ENCODE measurements at regions not wholly inside any gene's neighbourhood (a gene's known extent, or its start where the extent isn't known, plus 50 kb on each side); places are given as distances from the start of the nearest gene placed in this dataset.
"Not testable (repeated sequence)": the region's sequence is repeated elsewhere in the genome, so short reads cannot be mapped to it uniquely, and the experiment has no call there.

GRCh38 chr6:112919744-112920143, 572.6 kb downstream of the RFPL4B start:
- not testable (repeated sequence) for DNase-seq (ENCODE audit: low read depth in 4 of 4, low spot score in 3 of 4)

- no peak for DNase-seq (ENCODE audit: low read depth in 4 of 4, low spot score in 3 of 4)
Observed at GRCh38 chr6:112920994-112921393, 573.9 kb downstream of the RFPL4B start.

- no peak for DNase-seq (ENCODE audit: low read depth in 4 of 4, low spot score in 3 of 4)
Observed at GRCh38 chr6:112923940-112924587, 576.9 kb downstream of the RFPL4B start.

GRCh38 chr6:112925702-112926101, 578.6 kb downstream of the RFPL4B start:
- no peak for DNase-seq (ENCODE audit: low read depth in 4 of 4, low spot score in 3 of 4)

GRCh38 chr6:112927641-112928320, 580.7 kb downstream of the RFPL4B start:
- DNase-seq (ENCODE audit: low read depth in 4 of 4, low spot score in 3 of 4), result no peak

GRCh38 chr6:112929641-112930040, 582.5 kb downstream of the RFPL4B start:
- no peak for DNase-seq (ENCODE audit: low read depth in 4 of 4, low spot score in 3 of 4)

GRCh38 chr6:112931832-112932231, 584.7 kb downstream of the RFPL4B start:
- no peak for DNase-seq (ENCODE audit: low read depth in 4 of 4, low spot score in 3 of 4)

- DNase-seq (ENCODE audit: low read depth in 4 of 4, low spot score in 3 of 4), result no peak
Observed at GRCh38 chr6:112933947-112934346, 586.8 kb downstream of the RFPL4B start.

- no peak for DNase-seq (ENCODE audit: low read depth in 4 of 4, low spot score in 3 of 4)
Observed at GRCh38 chr6:112934433-112935327, 587.5 kb downstream of the RFPL4B start.

- DNase-seq (ENCODE audit: low read depth in 4 of 4, low spot score in 3 of 4), result no peak
Observed at GRCh38 chr6:112935402-112936078, 588.4 kb downstream of the RFPL4B start.

- DNase-seq (ENCODE audit: low read depth in 4 of 4, low spot score in 3 of 4), result no peak
Observed at GRCh38 chr6:112936079-112936472, 588.9 kb downstream of the RFPL4B start.

- no peak for DNase-seq (ENCODE audit: low read depth in 4 of 4, low spot score in 3 of 4)
Observed at GRCh38 chr6:112936504-112936903, 589.4 kb downstream of the RFPL4B start.

GRCh38 chr6:112937690-112938089, 590.6 kb downstream of the RFPL4B start:
- DNase-seq (ENCODE audit: low read depth in 4 of 4, low spot score in 3 of 4), result not testable (repeated sequence)

- DNase-seq (ENCODE audit: low read depth in 4 of 4, low spot score in 3 of 4), result no peak
Observed at GRCh38 chr6:112938650-112939049, 591.5 kb downstream of the RFPL4B start.

GRCh38 chr6:112939563-112939962, 592.4 kb downstream of the RFPL4B start:
- DNase-seq (ENCODE audit: low read depth in 4 of 4, low spot score in 3 of 4), result no peak

- DNase-seq (ENCODE audit: low read depth in 4 of 4, low spot score in 3 of 4), result no peak
Observed at GRCh38 chr6:112941613-112942012, 594.5 kb downstream of the RFPL4B start.

- DNase-seq (ENCODE audit: low read depth in 4 of 4, low spot score in 3 of 4), result no peak
Observed at GRCh38 chr6:112946051-112946450, 598.9 kb downstream of the RFPL4B start.

GRCh38 chr6:112947507-112947906, 600.4 kb downstream of the RFPL4B start:
- DNase-seq (ENCODE audit: low read depth in 4 of 4, low spot score in 3 of 4), result no peak

- no peak for DNase-seq (ENCODE audit: low read depth in 4 of 4, low spot score in 3 of 4)
Observed at GRCh38 chr6:112951829-112952228, 604.7 kb downstream of the RFPL4B start.

- not testable (repeated sequence) for DNase-seq (ENCODE audit: low read depth in 4 of 4, low spot score in 3 of 4)
Observed at GRCh38 chr6:112955743-112956142, 608.6 kb downstream of the RFPL4B start.
